Endothelial cell of umbilical vein (primary cell): ENCODE measurements at regions not wholly inside any gene's neighbourhood (a gene's known extent, or its start where the extent isn't known, plus 50 kb on each side); places are given as distances from the start of the nearest gene placed in this dataset.

ENCODE experiments used
- BruUV-seq: library from RNA; stranded (reverse); fragments of 400-500 nt; replicated peaks from 2 replicates; lab custom pipeline; 2021; lab: Mats Ljungman, UMichigan
- CTCF ChIA-PET: fragments of 300-600, 350-600 bp; sonication (Branson Sonifier 250); formaldehyde crosslinking; loops from one replicate; lab custom pipeline; 2021; ENCODE audit warnings: antibody characterized with exemption, inconsistent platforms; lab: Charles Lee
- POLR2A ChIA-PET: fragments of 300-600, 350-600 bp; sonication (Branson Sonifier 250); formaldehyde crosslinking; loops from one replicate; lab custom pipeline; 2021; ENCODE audit warnings: antibody characterized with exemption, inconsistent platforms; lab: Charles Lee
- DNase-seq: peaks from one replicate; pipeline ENCODE4 v3.0.0-alpha.2; 2011; ENCODE audit warnings: low read depth, low spot score
- FAIRE-seq: peaks from 2 replicates; lab custom pipeline; 2011; peaks lifted over from hg19 to GRCh38; lab: Jason Lieb, UNC
- H2AFZ ChIP-seq: 2 replicates; pipeline ENCODE4 v1.6.0; 2012; ENCODE audit warnings: low read depth, low read length, control low read depth, inconsistent platforms
- H3K27ac ChIP-seq: 2 replicates; pipeline ENCODE4 v1.5.1; 2011; ENCODE audit warnings: low read depth, mild to moderate bottlenecking, control low read depth, low read length, moderate library complexity; ENCODE audit not compliant: insufficient read depth
- H3K27me3 ChIP-seq, 2 experiments: 2 replicates each; pipeline versions ENCODE4 v1.6.0 to v1.6.1; 2011; ENCODE audit warnings: low read length in 2 of 2, mixed read lengths in 1 of 2; ENCODE audit not compliant: control insufficient read depth in 2 of 2, insufficient read depth in 2 of 2
- H3K36me3 ChIP-seq, 2 experiments: 2 replicates in 1 of 2; 3 replicates in 1 of 2; pipeline ENCODE4 v1.5.1; 2011; ENCODE audit warnings: low read length in 2 of 2, mild to moderate bottlenecking in 1 of 2, moderate library complexity in 1 of 2; ENCODE audit not compliant: control insufficient read depth in 2 of 2, insufficient read depth in 2 of 2; ENCODE audit errors: extremely low read depth in 1 of 2
- H3K4me1 ChIP-seq: 3 replicates; pipeline ENCODE4 v1.5.1; 2011; ENCODE audit warnings: mild to moderate bottlenecking, low read length; ENCODE audit not compliant: control insufficient read depth, insufficient read depth; ENCODE audit errors: extremely low read depth
- H3K4me2 ChIP-seq: 2 replicates; pipeline ENCODE4 v1.6.1; 2011; ENCODE audit warnings: low read length, control low read depth, mixed read lengths; ENCODE audit not compliant: insufficient read depth
- H3K4me3 ChIP-seq, 3 experiments: fragments of 200-600 bp in 1 of 3; sonication (generic), shearing (Covaris generic) in 1 of 3; replicated peaks in 1 of 3; 2 replicates each; pipeline ENCODE4 v1.5.1; 2011 to 2016; ENCODE audit warnings: control low read depth in 3 of 3, low read length in 3 of 3, mild to moderate bottlenecking in 2 of 3, inconsistent platforms in 1 of 3, low read depth in 1 of 3, moderate library complexity in 1 of 3; ENCODE audit not compliant: insufficient read depth in 1 of 3
- H3K79me2 ChIP-seq: 2 replicates; pipeline ENCODE4 v1.6.0; 2012; ENCODE audit warnings: low read length, inconsistent platforms; ENCODE audit not compliant: control insufficient read depth, insufficient read depth
- H3K9ac ChIP-seq: replicated peaks from 2 replicates; pipeline ENCODE3; 2011; ENCODE audit warnings: low read length, control low read depth; ENCODE audit not compliant: insufficient read depth; ENCODE audit errors: extremely low read depth
- H3K9me1 ChIP-seq: replicated peaks from 3 replicates; pipeline ENCODE4 v1.6.0; 2011; ENCODE audit warnings: mild to moderate bottlenecking, low read length; ENCODE audit not compliant: control insufficient read depth, insufficient read depth; ENCODE audit errors: extremely low read depth
- H3K9me3 ChIP-seq: replicated peaks from 2 replicates; pipeline ENCODE4 v1.5.1; 2012; ENCODE audit warnings: low read length, inconsistent platforms; ENCODE audit not compliant: control insufficient read depth, insufficient read depth
- H4K20me1 ChIP-seq: replicated peaks from 2 replicates; pipeline ENCODE3; 2011; ENCODE audit warnings: mild to moderate bottlenecking, low read length; ENCODE audit not compliant: control insufficient read depth, insufficient read depth; ENCODE audit errors: extremely low read depth
- EZH2 ChIP-seq: IDR thresholded peaks from 2 replicates; pipeline ENCODE4 v1.6.1; 2012; ENCODE audit warnings: borderline replicate concordance, low read depth, mild to moderate bottlenecking, moderate library complexity, low read length, inconsistent platforms; ENCODE audit not compliant: severe bottlenecking
- FOS ChIP-seq: IDR thresholded peaks from 2 replicates; pipeline ENCODE4 v1.6.1; 2011; ENCODE audit warnings: mild to moderate bottlenecking, low read length, moderate library complexity, borderline replicate concordance; ENCODE audit not compliant: insufficient read depth
- GATA2 ChIP-seq: IDR thresholded peaks from 2 replicates; pipeline ENCODE4 v1.7.0; 2011; ENCODE audit warnings: low read depth, mild to moderate bottlenecking, moderate library complexity, mixed read lengths, low read length; ENCODE audit not compliant: insufficient read length, insufficient read depth
- JUN ChIP-seq: IDR thresholded peaks from 2 replicates; pipeline ENCODE4 v1.6.1; 2011; ENCODE audit warnings: borderline replicate concordance, low read depth; ENCODE audit not compliant: insufficient read length, insufficient read depth
- MYC ChIP-seq: IDR thresholded peaks from one replicate; pipeline ENCODE4 v1.6.1; 2011; ENCODE audit warnings: mild to moderate bottlenecking, low read depth, low read length
- POLR2A ChIP-seq: IDR thresholded peaks from 2 replicates; pipeline ENCODE4 v1.6.1; 2012; ENCODE audit warnings: low read depth, mild to moderate bottlenecking, control low read depth, low read length
- POLR2AphosphoS5 ChIP-seq: IDR thresholded peaks from 2 replicates; pipeline ENCODE4 v1.6.1; 2012; ENCODE audit warnings: low read depth, mild to moderate bottlenecking, control low read depth, low read length, moderate library complexity; ENCODE audit not compliant: insufficient read depth
- dilution Hi-C: fragments of 300-500 bp; cut with MboI; formaldehyde crosslinking; loops from one replicate; pipeline ENCODE4 v1.15.0; 2019; ENCODE audit warnings: low sequenced_read_pairs; ENCODE audit not compliant: extremely low pct_ligation_motif_present
- intact Hi-C: fragments of 100-400 bp; cut with micrococcal nuclease; formaldehyde crosslinking; loops from one replicate; pipeline ENCODE4 v1.10.0; 2022
- TF ChIP-seq, protein P1 (sequence below), 2 donors: IDR thresholded peaks; 1 replicate in 1 of 2; 2 replicates in 1 of 2; pipeline ENCODE4 v1.5.1; 2011; ENCODE audit warnings: low read length in 2 of 2, mild to moderate bottlenecking in 2 of 2, moderate library complexity in 2 of 2, control low read depth in 1 of 2, inconsistent platforms in 1 of 2, low read depth in 1 of 2; ENCODE audit not compliant: insufficient read depth in 1 of 2; ENCODE audit errors: extremely low read depth in 1 of 2
- TF ChIP-seq, protein P2 (sequence below): IDR thresholded peaks from 2 replicates; pipeline ENCODE4 v1.6.1; 2011; ENCODE audit not compliant: insufficient read depth, insufficient read length

DNA sequence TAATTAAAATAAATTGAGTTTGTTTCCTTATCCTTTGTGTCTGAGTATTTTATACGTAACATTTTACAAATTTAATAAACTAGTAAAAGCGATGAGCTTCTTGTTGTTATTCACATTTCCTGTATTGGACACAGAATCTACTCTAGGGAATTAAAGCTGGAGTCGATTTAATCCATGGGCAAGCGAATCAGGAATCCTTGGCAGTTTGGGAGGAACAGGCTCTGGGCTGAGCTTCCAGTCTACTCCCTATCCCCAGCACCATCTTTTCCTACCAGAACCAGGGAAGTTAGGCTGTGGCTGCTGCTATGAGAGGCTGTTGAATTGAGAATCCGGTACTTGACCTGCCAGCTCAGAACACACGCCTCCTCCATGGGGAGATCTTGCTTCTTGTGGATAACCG, 437.3 kb upstream of the TPM1 start:
- intact Hi-C loops = no loop called here
- Histone ChIP-seq H3K36me3 (no peaks in the 10 kb centered on the region), H3K79me2 (no peaks in the 10 kb centered on the region), H3K9me1 (no peaks in the 10 kb centered on the region), H2AFZ (no peak overlapping the region), H3K4me2 (no peak overlapping the region), H4K20me1 (no peaks in the 10 kb centered on the region), H3K4me3 (no peak overlapping the region), H3K27ac (no peak overlapping the region), H3K4me1 (no peaks in the 10 kb centered on the region), H3K9me3 (no peaks in the 10 kb centered on the region), H3K27me3 (no peaks in the 10 kb centered on the region), H3K9ac (no peak overlapping the region)
- dilution Hi-C loops = no loop called here
- ChIA-PET POLR2A (no interaction called here), CTCF (no interaction called here)
- FAIRE-seq (no peak), DNase-seq (no peak)
- no TSS peak for BruUV-seq
- no peak for TF ChIP-seq GATA2
- TF ChIP-seq EZH2 = no peak
- TF ChIP-seq POLR2A = no peak
- TF ChIP-seq, protein P1, sequence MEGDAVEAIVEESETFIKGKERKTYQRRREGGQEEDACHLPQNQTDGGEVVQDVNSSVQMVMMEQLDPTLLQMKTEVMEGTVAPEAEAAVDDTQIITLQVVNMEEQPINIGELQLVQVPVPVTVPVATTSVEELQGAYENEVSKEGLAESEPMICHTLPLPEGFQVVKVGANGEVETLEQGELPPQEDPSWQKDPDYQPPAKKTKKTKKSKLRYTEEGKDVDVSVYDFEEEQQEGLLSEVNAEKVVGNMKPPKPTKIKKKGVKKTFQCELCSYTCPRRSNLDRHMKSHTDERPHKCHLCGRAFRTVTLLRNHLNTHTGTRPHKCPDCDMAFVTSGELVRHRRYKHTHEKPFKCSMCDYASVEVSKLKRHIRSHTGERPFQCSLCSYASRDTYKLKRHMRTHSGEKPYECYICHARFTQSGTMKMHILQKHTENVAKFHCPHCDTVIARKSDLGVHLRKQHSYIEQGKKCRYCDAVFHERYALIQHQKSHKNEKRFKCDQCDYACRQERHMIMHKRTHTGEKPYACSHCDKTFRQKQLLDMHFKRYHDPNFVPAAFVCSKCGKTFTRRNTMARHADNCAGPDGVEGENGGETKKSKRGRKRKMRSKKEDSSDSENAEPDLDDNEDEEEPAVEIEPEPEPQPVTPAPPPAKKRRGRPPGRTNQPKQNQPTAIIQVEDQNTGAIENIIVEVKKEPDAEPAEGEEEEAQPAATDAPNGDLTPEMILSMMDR (IDR thresholded peaks at IDR 0.05; ENCODE audit: extremely low read depth in 1 of 2, insufficient read depth in 1 of 2, low read depth in 1 of 2, low read length in 2 of 2) = no peak
- TF ChIP-seq JUN = no peak
- TF ChIP-seq FOS = no peak
- TF ChIP-seq POLR2AphosphoS5 = no peak
- no peak for TF ChIP-seq MYC
- TF ChIP-seq, protein P2, sequence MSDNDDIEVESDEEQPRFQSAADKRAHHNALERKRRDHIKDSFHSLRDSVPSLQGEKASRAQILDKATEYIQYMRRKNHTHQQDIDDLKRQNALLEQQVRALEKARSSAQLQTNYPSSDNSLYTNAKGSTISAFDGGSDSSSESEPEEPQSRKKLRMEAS = no peak
